CD14-positive monocyte (primary cell): ENCODE measurements at regions not wholly inside any gene's neighbourhood (a gene's known extent, or its start where the extent isn't known, plus 50 kb on each side); places are given as distances from the start of the nearest gene placed in this dataset.

Experiments
- DNase-seq, 3 donors: peaks; one replicate each; pipeline ENCODE4 v3.0.0-alpha.2; 2011 to 2022
- H2AFZ ChIP-seq: 2 replicates; pipeline ENCODE4 v1.6.0; 2012; ENCODE audit warnings: mild to moderate bottlenecking, low read depth, low read length, inconsistent platforms; ENCODE audit not compliant: insufficient read depth, poor library complexity, severe bottlenecking
- H3K27ac ChIP-seq, 2 donors: 1 replicate in 1 of 2; 2 replicates in 1 of 2; pipeline ENCODE4 v1.5.1; 2012 to 2013; ENCODE audit warnings: low read length in 2 of 2, control low read depth in 1 of 2, inconsistent platforms in 1 of 2, low read depth in 1 of 2, mild to moderate bottlenecking in 1 of 2
- H3K27me3 ChIP-seq, 2 donors: one replicate each; pipeline versions ENCODE4 v1.6.0 to v1.6.1; 2011 to 2013; ENCODE audit warnings: low read length in 2 of 2; ENCODE audit not compliant: control insufficient read depth in 2 of 2, insufficient read depth in 2 of 2
- H3K36me3 ChIP-seq, 2 donors: replicated peaks in 1 of 2; 1 replicate in 1 of 2; 2 replicates in 1 of 2; pipeline versions ENCODE4 v1.5.1 to v1.6.1; 2012 to 2013; ENCODE audit warnings: low read length in 2 of 2, control low read depth in 1 of 2, inconsistent platforms in 1 of 2, mild to moderate bottlenecking in 1 of 2; ENCODE audit not compliant: insufficient read depth in 2 of 2, control insufficient read depth in 1 of 2
- H3K4me1 ChIP-seq, 2 donors: 1 replicate in 1 of 2; 2 replicates in 1 of 2; pipeline versions ENCODE4 v1.5.1 to v1.6.1; 2012 to 2013; ENCODE audit warnings: low read length in 2 of 2, control low read depth in 1 of 2, inconsistent platforms in 1 of 2, mild to moderate bottlenecking in 1 of 2, moderate library complexity in 1 of 2; ENCODE audit not compliant: insufficient read depth in 2 of 2, control insufficient read depth in 1 of 2
- H3K4me2 ChIP-seq: replicated peaks from 2 replicates; pipeline ENCODE3; 2012; ENCODE audit warnings: low read length, moderate library complexity, mild to moderate bottlenecking; ENCODE audit not compliant: poor library complexity, severe bottlenecking; ENCODE audit errors: extremely low read depth
- H3K4me3 ChIP-seq, 3 experiments: fragments of 200-600 bp in 1 of 3; sonication (generic) in 1 of 3; replicated peaks in 1 of 3; 1 replicate in 2 of 3; 2 replicates in 1 of 3; pipeline ENCODE4 v1.5.1; 2011 to 2013; ENCODE audit warnings: low read length in 3 of 3, mild to moderate bottlenecking in 3 of 3, control low read depth in 2 of 3, low read depth in 2 of 3, inconsistent platforms in 1 of 3, moderate library complexity in 1 of 3
- H3K79me2 ChIP-seq: 2 replicates; pipeline ENCODE4 v1.6.0; 2012; ENCODE audit warnings: mild to moderate bottlenecking, control low read depth, inconsistent platforms, low read length, moderate library complexity; ENCODE audit not compliant: insufficient read depth
- H3K9ac ChIP-seq: 2 replicates; pipeline ENCODE4 v1.6.0; 2017; ENCODE audit warnings: low read length, mild to moderate bottlenecking; ENCODE audit not compliant: insufficient read depth, poor library complexity, severe bottlenecking
- H3K9me3 ChIP-seq, 2 donors: replicated peaks in 1 of 2; 1 replicate in 1 of 2; 2 replicates in 1 of 2; pipeline versions ENCODE4 v1.5.1 to v1.6.1; 2012 to 2013; ENCODE audit warnings: low read length in 2 of 2, control low read depth in 1 of 2; ENCODE audit not compliant: control insufficient read depth in 1 of 2, insufficient read depth in 1 of 2
- H4K20me1 ChIP-seq: 2 replicates; pipeline ENCODE4 v1.6.0; 2012; ENCODE audit warnings: mild to moderate bottlenecking, low read length, control low read depth, moderate library complexity; ENCODE audit not compliant: insufficient read depth
- H3K27ac Mint-ChIP-seq, 7 donors: one replicate each; pipeline ENCODE4 v1.8.0; 2020; ENCODE audit warnings: mild to moderate bottlenecking in 7 of 7, mixed read lengths in 7 of 7, moderate library complexity in 6 of 7, inconsistent platforms in 2 of 7
- H3K27me3 Mint-ChIP-seq, 3 donors: one replicate each; pipeline ENCODE4 v1.8.0; 2021 to 2022; ENCODE audit warnings: low read depth in 3 of 3, mild to moderate bottlenecking in 3 of 3, mixed read lengths in 3 of 3, moderate library complexity in 3 of 3, inconsistent platforms in 1 of 3
- H3K36me3 Mint-ChIP-seq, 2 donors: one replicate each; pipeline ENCODE4 v1.8.0; 2020; ENCODE audit warnings: mixed read lengths in 2 of 2, inconsistent platforms in 1 of 2, mild to moderate bottlenecking in 1 of 2
- H3K4me1 Mint-ChIP-seq: one replicate; pipeline ENCODE4 v1.8.0; 2020; ENCODE audit warnings: mild to moderate bottlenecking, mixed read lengths
- H3K4me3 Mint-ChIP-seq, 2 donors: one replicate each; pipeline ENCODE4 v1.8.0; 2020; ENCODE audit warnings: mild to moderate bottlenecking in 2 of 2, mixed read lengths in 2 of 2, moderate library complexity in 1 of 2
- H3K9me3 Mint-ChIP-seq, 7 donors: one replicate each; pipeline ENCODE4 v1.8.0; 2020 to 2022; ENCODE audit warnings: mixed read lengths in 7 of 7, mild to moderate bottlenecking in 6 of 7, moderate library complexity in 6 of 7, inconsistent platforms in 2 of 7
- WGBS: methylation state at CpG from one replicate; pipeline ENCODE4 v1.1.5; 2013; ENCODE audit warnings: missing lambda C conversion rate; ENCODE audit not compliant: insufficient coverage; 5-methylcytosine and 5-hydroxymethylcytosine counted together
- intact Hi-C, 2 donors: fragments of 100-400 bp; cut with micrococcal nuclease; formaldehyde crosslinking; loops; one replicate each; pipeline versions ENCODE4 v1.15.0 to v1.15.1; 2023
- TF ChIP-seq, protein P1 (sequence below): fragments of 200-600 bp; IDR thresholded peaks from one replicate; pipeline ENCODE4 v1.8.0; 2022; ENCODE audit warnings: antibody characterized with exemption, mild to moderate bottlenecking

DNA sequence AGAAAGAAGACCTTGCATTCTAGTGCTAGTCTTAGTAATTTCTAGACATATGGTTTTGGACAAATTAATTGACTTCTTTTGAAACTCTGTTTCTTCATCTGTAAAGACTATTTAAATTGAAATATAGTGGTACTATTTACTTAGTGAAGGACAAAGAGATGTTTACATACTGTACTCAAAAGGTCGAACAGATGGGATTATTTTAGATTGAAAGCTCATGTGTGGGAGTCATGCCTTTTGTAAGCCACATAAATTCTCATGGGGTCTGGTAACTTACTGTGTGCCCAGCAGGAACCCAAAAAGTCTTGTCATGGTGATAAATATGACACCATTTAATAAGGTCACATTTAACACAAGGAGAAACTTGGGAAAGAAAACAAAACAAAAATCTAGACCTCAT, 368.2 kb upstream of the CITED2 start:
- TF ChIP-seq, protein P1, sequence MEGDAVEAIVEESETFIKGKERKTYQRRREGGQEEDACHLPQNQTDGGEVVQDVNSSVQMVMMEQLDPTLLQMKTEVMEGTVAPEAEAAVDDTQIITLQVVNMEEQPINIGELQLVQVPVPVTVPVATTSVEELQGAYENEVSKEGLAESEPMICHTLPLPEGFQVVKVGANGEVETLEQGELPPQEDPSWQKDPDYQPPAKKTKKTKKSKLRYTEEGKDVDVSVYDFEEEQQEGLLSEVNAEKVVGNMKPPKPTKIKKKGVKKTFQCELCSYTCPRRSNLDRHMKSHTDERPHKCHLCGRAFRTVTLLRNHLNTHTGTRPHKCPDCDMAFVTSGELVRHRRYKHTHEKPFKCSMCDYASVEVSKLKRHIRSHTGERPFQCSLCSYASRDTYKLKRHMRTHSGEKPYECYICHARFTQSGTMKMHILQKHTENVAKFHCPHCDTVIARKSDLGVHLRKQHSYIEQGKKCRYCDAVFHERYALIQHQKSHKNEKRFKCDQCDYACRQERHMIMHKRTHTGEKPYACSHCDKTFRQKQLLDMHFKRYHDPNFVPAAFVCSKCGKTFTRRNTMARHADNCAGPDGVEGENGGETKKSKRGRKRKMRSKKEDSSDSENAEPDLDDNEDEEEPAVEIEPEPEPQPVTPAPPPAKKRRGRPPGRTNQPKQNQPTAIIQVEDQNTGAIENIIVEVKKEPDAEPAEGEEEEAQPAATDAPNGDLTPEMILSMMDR, result no peak
- WGBS, result no CpG with 5 or more reads among the region's 1 CpG
- no peak overlapping the region for H3K4me2 ChIP-seq
- intact Hi-C loops, result no loop called here
- no peak for DNase-seq
- Mint-ChIP-seq H3K27me3 (no peaks in the 10 kb centered on the region), H3K4me1 (peaks cover 5% of the 10 kb centered on the region), H3K4me3 (no peak overlapping the region), H3K27ac (no peak overlapping the region), H3K36me3 (no peaks in the 10 kb centered on the region), H3K9me3 (peaks cover 0 to 3% (median 0%) of the 10 kb centered on the region in 7 donors)
- no peaks in the 10 kb centered on the region for H4K20me1 ChIP-seq
- H2AFZ ChIP-seq, result no peak overlapping the region
- H3K27me3 ChIP-seq, result no peaks in the 10 kb centered on the region
- no peak overlapping the region for H3K27ac ChIP-seq
- H3K79me2 ChIP-seq, result no peaks in the 10 kb centered on the region
- H3K4me3 ChIP-seq, result no peak overlapping the region
- H3K9me3 ChIP-seq, result no peaks in the 10 kb centered on the region
- H3K4me1 ChIP-seq, result no peaks in the 10 kb centered on the region
- no peak overlapping the region for H3K9ac ChIP-seq
- no peaks in the 10 kb centered on the region for H3K36me3 ChIP-seq

DNA sequence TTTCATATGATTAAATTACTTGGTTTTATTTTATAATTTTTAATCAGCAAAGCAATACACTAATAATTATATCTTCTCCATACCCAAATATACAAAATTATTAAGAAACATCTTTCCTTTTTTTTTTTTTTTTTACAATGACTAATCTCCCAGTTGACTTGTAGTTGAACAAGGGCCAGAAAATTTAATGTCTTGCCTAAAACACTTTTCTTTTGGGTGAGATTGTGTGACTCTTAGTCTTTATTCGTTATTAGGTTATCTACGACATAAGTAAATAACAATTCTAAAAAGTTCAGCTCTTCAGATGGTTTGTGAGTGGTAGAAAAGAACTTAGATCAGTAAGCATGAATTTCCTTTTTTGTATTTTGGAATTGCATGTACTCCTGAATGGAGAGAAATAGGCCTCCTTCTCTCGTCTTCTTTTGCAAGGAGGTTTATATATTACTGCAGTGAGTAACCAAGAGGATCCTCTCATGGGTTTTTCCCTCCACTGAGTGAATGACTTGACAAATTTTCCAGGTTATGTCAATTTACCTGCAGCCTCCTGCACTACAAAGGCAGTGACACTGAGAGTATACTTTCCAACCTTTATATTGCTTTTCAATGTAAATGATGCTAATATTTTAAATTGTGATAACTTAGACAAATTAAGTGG, 364.5 kb upstream of the CITED2 start:
- peaks cover 17% of the 10 kb centered on the region for H3K4me1 Mint-ChIP-seq

More for the DNA sequence above, 364.5 kb upstream of the CITED2 start:
- H3K9me3 Mint-ChIP-seq, result peaks cover 0 to 3% (median 0%) of the 10 kb centered on the region in 7 donors
- Histone ChIP-seq H3K79me2 (no peaks in the 10 kb centered on the region), H3K4me1 (peaks cover 9 to 11% of the 10 kb centered on the region in 2 donors), H2AFZ (no peak overlapping the region), H3K9me3 (no peaks in the 10 kb centered on the region), H3K36me3 (no peaks in the 10 kb centered on the region), H3K9ac (no peak overlapping the region), H3K27ac (no peak overlapping the region), H4K20me1 (no peaks in the 10 kb centered on the region), H3K4me2 (no peak overlapping the region), H3K27me3 (no peaks in the 10 kb centered on the region), H3K4me3 (no peak overlapping the region)
- no peak overlapping the region for H3K27ac Mint-ChIP-seq
- DNase-seq, result no peak
- no peaks in the 10 kb centered on the region for H3K36me3 Mint-ChIP-seq
- intact Hi-C loops, result no loop called here
- H3K27me3 Mint-ChIP-seq, result no peaks in the 10 kb centered on the region
- H3K4me3 Mint-ChIP-seq, result no peak overlapping the region
- WGBS, result no CpG with 5 or more reads among the region's 3 CpGs
- TF ChIP-seq, protein P1, result no peak
